Left hindlimb (tissue), 1 donor: ENCODE measurements at regions not wholly inside any gene's neighbourhood (a gene's known extent, or its start where the extent isn't known, plus 50 kb on each side); places are given as distances from the start of the nearest gene placed in this dataset.

Experiments
- DNase-seq: peaks from one replicate; pipeline ENCODE4 v3.0.0-alpha.2; 2018

DNA sequence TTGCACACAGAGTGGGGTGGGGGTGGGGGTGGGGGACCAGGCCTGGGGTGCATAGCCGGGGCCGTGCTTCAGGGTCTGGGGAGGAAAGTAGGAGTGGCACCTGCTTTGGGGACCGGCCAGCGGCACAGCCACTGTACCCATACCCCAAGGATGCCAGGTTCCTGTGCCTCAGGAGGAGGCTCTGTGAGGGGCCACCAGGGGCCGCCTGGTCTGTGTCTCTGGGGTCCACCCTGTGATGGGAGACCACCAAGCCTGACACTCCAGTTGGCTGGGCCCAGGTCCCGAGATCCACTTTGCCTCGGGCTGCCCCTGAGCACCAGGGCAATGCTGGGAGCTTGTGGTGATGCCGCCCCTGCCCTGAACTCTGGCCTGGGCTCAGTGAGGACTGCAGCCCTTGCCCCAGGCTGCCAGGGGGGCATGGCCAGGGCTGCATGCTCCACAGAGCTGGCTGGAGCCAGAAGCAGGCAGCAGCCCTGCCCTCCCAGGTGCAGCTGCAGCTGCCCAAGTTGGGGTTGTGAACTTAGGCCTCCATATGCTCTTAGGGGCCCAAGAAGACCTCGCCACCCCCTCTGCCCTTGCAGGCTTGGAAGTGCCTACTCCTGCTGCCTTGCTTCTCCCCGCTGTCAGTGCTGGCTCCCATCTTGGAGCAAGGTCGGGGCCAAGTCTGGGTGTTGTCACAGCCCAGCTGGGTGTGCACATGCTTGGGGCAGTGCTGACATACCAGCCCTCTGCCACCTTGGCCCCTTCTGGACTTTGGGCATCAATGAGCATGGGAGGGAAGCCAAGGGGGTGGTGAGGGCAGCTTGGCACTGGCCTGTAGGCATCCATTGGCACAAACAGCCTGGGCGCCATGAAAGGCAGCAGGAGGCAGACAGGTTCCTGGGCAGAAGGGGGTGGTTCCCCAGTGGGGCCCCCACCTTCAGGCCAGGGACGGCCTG, 123.3 kb upstream of the THY1 start:
- DNase-seq = no peak

DNA sequence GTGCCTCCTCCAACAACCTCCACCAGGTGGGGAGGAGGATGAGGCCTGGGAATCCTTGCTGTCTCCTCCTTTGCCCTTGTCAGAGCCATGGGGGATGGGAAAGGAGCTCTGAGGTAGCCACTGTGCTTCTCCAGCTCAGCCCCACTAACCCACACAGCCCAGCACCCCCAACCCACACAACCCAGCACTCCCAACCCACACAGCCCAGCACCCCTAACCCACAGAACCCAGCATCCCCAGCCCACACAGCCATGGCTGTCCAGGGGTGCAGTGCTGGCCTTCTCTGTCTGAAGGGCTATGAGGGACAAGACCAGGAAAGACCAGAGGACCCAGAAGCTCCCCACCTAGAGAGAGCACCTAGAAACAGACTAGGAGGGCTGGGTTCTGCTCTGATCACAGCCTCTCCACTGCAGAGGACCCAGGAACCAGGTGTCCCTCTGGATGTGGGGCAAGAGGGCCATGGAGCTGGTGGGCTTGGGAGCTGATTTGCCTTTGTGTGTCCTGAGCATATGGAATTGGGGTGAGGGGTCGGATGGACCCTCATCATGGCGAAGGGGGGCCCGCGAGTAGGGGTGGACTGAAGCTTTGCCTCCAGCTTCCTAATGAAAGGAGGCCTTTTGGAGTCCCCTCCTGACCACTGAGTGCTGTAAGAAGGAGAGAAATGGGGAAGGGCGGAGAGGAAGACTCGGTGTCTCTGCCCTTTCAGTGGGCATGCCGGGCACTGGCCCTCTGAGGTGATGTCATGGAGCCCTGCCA, 117.6 kb upstream of the THY1 start:
- no peak for DNase-seq

DNA sequence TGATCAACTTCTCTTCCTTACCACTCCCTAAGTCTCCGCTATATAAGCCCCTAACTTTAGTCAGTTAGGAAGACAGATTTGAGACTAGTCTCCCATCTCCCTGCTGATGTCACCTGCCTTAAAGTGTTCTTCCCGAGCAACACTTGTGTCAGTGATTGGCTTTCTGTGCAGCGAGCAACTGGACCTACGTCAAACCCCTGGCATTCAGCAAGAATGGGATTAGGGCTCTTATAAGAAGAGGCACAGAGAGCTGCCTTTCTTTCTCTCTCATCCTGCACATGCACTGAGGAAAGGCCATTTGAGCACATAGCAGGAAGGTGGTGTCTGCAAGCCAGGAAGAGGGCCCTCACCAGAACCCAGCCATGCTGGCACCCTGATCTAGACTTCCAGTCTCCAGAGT, 116.6 kb upstream of the THY1 start:
- DNase-seq = no peak

DNA sequence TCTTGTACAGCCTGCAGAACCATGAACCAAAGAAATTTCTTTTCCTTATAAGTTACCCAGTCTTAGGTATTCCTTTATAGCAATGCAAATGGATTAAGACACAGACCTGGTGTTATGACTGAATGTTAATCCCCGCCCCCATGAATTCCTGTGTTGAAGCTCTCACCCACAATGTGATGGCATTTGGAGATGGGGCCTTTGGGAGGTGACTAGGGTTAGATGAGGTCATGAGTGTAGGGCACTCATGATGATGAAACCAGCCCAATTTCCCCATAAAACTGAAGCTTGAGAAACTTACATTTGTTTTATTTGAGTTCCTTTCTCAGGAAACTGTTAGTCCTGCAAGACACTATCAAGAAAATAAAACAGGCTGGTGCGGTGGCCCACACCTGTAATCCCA, 115.8 kb upstream of the THY1 start:
- no peak for DNase-seq

DNA sequence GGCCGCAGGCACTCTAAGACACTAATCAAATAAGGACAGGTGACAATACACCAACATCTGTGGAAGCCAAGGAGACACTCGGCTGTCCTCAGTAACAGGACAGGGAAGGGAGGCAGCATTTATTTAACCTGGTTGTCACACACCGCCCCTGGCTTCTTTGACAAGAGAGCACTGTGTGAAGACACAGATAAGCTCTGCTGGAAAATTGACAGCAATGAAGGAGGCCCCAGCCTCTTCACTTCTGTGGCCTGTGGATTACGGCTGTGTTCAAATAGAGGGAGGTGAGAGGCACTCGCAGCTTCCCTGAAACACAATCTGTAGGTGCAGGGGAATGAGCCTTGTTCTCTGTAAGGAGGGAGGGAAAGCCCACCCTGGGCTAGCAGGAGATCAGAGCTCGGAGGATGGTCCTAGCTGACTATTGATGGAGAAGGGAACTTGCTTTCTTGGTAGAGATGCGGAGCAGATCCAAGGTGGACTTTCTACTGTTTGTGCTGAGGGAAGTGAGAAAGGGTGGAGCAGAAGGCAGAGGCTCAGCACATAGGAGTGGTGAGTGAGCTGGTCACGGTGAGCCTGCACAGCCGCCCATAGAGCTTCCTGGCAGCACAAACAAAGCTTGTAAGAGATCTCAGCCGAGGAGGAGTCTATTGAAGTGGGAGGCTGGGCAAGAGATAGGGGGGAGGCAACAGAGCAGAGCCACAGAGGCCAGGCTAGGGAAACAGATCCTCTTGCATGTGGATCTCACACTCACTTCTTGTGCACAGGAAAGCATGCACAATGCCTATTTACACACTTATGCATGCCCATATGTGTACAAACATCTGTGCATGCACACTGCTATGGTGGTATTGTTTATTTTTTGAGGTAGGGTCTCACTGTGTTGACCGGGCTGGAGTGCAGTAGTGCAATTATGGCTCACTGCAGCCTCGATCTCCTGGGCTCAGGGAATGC, 114.6 kb upstream of the THY1 start:
- no peak for DNase-seq

DNA sequence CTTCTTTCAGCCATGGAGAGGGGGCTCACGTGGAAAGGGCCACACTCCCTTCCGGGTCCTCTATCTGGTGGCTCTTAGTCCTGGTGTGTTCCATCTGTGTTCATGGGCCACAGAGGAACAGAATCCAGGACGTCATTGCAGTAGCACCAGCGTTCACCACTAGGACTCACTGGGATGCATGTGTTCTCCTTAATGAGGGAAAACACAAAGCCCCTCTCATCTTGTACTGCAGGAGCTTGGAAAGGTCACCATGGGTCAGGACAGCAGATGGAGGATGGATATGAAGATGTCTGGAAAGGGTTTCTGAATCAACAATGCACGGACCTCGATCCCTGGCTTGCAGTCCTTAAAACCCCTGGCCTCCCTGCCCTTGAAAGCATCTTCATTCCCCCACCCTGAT, 113.8 kb upstream of the THY1 start:
- DNase-seq = no peak

DNA sequence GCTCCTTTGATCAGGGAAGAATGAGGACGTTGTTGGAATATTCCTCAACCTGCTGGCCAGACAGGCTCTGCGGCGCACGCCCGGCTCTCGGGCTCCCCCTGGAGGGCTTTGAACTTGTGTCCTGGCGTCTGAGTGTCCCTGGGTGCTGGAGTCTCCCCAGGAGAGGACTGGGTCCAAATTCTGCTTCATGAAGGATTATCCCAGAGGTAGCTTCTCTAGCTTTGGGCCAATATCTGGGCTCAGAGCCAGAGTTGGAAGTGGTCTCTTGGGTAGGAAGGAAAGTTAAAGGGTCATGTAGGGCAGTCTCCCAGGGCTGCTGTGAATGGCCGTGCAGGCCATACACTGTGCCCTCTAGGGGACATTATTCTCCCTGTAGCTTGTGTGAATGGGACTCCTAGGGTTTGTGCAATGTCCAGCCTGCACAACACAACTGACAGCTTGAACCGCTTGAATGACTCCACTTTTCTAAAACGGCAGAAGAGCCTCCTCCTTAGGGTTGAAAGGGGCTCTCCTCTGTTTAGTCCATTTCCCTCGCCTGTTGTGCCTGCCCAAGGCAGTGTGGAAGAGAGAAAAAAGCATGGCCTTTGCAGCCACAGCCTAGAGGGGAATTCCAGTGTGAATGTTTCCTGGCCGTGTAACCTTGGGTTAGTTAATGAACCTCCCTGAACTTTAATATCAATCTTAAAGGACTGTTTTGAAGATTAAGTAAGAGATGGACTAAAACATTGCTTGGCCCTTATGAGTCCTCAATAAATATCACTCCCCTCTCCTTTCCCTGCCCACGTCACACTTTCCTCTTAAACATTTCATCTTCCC, 111.2 kb upstream of the THY1 start:
- DNase-seq = peak; percentile 49

DNA sequence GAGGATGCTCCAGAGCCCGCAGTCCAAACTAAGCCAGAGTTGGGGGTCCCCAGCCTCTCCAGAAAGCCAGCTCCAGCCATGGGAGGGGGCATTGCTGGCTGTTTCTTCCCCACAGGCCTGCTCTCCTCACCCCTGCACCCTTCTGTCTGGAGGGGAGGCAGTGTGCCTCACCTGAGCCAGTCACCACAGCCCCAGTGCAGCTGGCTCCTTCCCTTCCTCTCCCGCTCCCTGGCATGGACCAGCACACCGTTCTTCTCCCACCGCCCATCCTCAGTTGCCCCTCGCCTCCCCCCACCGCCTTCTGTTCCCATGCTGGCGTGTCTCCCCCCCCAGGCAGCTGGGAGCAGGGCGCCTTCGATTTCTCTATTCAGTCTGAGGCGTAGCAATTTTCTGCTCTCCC, 110.5 kb upstream of the THY1 start:
- no peak for DNase-seq

DNA sequence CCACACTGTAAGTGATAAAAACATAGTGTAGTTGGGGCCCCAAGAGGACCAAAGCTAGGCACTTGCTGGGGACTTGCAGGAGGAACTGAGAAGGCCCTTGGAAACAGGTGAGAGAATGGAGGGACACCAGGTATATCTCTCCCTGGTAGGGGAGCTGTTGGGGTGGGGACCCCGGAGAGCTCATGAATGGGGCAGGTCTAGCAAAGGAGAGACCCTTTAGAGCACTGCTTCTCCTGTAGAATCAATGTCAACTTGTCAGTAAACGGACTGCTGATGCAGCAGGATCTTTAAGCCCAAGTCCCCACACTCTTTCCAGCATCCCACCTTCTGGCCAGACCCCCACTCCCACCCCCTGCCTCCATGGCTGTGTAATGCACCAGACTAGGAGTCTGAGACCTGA, 109.6 kb upstream of the THY1 start:
- no peak for DNase-seq

DNA sequence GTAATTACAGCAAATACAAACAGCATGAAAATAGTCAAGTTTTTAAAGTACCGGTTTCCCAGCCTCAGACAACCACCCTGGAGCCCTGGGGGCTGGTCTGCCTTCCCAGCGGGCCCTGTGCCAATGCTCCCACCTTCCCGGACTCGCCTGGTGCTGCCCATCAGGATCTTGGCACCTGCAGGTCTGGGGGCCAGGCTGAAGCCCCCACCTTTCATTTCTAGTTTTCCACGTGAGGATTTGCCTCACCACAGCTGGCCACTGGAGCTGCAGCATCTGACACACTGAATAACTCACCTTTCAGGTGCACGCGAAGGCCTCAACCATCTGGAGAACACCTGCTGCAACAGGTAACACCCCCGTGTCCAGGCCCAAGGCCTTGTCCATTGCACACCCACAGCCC, 108.7 kb upstream of the THY1 start:
- DNase-seq = no peak

DNA sequence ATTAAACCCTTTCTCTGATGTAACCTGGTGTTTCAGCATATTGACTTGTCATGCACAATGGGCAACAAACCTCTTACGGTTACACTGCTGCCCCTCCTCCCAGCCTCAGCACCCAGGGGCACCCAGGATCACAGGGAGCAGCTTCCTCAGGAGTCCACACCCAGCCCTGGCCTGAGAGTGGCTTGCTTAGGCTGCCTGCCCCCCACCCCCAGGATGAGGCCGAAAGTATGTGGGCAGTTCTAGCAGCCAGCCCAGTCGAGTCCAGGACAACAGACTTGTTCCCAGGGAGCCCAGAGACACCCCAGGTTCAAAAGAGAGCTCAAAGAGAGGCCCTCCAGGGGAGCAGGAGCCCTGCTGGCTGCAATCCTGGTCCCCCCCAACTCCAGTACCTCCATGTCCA, 108.1 kb upstream of the THY1 start:
- no peak for DNase-seq

DNA sequence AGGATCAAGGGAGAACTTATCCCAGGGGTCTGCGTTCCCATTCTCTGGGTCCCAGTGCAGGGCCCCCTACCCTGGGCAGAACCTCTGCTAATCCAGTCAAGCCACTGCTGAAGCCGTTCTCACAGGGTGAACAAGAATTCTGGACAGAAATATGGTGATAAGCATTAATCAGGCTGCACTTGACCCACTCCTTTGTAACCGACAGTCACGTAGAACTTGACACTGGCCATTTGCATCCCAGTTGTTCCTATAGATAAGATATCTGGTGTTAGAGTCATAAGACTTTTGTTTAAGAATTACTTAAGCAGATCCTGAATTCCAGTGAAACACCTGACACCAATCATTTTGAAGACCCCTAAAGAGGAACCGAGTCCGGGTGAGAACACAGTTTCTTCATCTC, 107.5 kb upstream of the THY1 start:
- no peak for DNase-seq

DNA sequence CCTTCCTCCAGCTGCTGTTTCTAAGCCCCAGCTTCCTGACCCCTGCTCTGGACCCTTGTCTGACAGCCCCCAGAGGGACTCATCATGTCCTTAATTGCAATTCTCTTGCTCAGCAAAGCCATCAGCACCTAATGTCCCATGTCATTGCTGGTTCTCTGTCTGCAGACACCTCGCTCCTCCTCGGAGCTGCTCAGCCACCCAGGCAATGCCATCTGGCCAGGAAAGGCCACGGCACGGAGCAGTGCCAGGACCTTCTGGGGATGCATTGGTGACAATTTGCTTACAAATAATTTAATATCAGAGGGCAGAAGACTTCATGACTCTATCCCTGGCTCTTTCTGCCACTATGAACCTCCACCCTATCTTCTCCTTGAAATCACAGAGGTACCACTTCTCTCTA, 107.0 kb upstream of the THY1 start:
- no peak for DNase-seq

DNA sequence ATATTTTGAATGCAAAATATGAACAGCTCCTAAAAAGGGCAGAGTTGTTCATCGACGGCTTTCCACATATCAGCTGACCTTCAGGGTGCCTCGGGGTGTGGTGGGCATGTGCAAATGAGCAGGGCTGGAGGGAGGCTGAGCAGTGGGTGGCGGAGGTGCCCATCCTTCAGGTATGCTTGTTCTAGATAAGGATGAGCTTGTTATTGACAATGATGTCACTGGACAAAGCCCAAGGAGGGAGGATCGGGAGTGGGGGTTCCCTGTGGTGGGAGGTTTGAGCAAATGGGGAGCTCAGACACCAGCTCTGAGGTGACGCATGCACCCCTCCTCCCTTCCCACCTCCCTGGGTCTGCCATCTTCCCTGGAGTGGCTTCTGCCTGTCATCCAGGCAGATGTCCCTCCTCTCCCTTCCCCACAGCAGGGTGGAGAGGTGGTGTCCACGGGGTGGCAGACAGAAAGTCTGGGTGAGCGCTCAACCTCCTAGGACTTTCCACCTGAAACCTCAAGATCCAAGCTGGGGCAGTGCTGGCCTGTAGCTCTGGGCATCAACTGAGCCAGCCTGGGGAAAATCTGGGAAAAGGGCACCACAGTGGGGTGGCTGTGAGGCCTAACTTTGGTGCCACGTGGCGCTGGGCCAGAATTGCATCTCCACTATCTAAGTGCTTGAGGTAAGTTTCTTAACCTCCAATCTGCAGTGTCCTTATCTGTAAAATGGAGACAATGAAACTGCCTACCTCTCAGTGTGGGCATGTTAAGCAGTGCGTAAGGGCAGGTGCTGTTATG, 106.3 kb upstream of the THY1 start:
- no peak for DNase-seq

DNA sequence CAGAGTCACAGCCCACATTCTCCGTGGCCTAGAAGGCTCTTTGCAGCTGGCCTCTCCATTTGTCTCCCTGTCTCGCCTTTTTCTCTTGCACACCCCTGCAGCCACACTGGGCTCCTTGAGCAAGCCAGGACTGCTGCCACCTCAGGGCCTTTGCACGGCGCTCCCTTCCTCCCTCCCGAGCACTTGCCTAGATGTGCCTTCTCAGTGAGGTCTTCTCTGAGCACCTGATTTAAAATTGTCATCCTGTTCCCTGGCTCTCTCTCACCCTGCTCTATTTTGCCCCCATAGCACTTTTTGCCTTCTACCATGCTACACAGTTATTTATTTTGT, 102.9 kb upstream of the THY1 start:
- no peak for DNase-seq

DNA sequence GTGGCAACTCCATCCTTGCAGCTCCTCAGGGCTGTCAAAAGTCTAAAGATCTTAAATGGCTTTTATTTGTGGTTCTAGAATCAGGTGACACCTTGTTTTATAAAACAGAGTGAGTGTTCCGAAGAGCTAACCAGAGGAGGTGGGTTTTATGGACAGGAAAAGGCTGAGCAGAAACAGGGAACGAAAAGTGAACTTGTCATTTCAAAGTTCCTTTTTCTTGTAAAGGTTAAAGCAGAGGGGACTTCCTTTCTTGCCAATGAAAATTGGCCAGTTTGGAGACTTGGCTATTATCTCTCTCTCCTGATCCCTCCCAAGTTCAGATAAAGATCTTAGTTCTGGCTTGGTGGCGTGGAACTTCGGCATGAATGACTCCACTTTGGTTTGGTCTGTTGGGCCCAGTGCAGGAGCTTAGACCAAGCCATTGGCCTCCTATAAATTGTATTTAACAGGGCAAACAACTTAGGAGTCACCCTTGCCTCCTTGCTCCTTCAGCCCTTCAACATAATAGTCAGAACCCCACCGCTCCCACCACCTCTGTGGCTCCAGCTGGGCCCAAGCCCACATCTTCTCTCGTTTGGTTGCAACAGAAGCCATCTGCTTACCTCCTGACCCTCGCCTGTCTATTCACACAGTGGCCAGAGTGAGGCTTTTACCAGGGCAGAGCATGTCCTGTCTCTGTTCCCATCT, 102.4 kb upstream of the THY1 start:
- peak; percentile 3 for DNase-seq

DNA sequence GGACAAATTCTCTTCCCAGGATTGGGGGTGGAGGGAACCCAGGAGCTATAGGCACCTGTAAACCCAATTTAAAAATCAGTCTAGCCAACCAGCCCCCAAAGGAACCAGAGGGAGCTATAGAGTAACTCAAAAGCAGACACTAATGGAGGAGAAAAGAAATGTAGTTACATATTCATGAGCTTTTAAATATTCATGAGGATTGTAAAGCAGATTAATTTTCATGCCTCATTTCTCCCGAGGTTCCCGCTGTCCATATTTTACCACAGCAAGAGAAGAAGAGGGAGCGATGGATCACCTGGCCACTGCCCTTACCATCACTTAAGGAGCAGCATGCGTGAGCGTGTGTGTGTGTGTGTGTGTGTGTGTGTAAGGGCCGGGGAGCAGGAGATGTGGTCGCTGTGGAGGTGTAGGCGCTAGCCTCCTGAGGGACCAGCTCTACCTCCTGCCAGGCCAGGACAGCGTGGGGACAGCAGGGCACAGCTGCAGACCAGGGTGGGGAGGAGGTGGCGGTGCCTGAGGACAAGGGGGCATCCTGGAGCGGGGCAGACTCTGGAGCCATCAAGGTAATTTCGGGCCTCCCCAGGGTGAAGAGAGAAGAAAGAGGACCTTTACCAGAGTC, 100.7 kb upstream of the THY1 start:
- peak; percentile 10 for DNase-seq

DNA sequence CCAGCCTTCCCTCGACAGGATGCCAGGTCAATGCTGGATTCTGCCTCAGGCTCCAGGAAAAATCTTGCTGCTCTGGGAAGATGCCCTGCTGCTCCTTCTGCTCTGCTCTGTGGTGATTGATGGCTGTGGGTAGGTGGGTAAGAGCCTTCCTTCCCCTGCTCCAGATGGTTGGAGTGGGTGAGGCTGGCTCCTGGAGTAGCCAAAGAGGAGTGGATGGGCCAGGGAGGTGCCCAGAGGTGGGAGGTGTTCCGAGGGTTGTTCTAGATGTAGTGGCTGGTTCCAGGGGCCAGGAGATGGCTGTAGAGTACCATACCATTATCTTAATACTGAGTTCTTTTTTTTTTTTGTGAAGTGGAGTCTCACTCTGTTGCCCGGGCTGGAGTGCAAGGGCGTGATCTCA, 99.6 kb upstream of the THY1 start:
- peak; percentile 23 for DNase-seq

DNA sequence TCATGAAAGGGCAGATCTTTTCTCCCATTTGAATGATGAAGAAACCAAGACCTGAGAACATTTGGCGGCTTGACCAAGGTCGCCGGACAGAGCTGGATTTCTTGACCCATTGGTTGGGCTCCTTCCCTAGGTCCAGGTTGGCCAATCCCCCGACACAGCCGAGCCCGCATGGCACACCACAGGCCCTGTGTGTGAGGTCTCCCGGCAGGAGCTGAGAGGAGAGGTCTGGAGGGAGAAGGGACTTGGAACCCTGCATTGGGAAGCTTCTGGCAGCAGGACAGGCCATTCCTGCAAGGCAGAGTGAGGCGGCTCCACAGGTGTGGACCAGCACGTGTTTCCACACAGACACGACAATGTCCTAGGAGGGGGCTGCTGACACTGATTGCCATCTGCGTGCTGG, 98.6 kb upstream of the THY1 start:
- DNase-seq = peak; percentile 15

DNA sequence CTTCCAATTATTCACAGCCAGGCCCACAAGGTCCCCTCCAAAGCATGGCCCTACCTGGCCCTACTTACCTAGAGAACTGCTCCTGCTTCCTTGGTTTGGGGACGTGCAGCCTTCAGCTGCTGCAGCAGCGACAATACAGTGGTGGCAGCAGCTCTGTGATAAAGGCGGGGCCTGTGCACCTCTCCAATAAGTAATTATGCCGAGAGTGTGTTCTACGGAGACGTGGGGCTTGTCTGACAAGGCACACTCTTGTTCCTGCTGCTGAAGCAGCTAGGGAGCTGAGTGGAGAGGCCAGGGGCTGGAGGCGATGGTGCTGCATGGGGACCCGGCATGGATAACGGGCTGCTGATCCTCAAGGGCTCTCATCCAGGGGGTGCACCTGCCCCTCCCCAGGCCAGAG, 98.0 kb upstream of the THY1 start:
- peak; percentile 3 for DNase-seq
